ENCODE measurements at regions not wholly inside any gene's neighbourhood (a gene's known extent, or its start where the extent isn't known, plus 50 kb on each side); places are given as distances from the start of the nearest gene placed in this dataset.

- no peaks in the 10 kb centered on the region for H3K36me3 Mint-ChIP-seq
- no peaks in the 10 kb centered on the region for H3K27me3 Mint-ChIP-seq
- peak overlapping the region; percentile 61 for H3K27ac Mint-ChIP-seq
- H3K4me3 Mint-ChIP-seq, result peak overlapping the region; percentile 29
- no peaks in the 10 kb centered on the region for H3K9me3 Mint-ChIP-seq
- DNase-seq (ENCODE audit: extremely low spot score, unreplicated experiment), result no peak
- no peaks in the 10 kb centered on the region for H3K4me1 Mint-ChIP-seq (ENCODE audit: unreplicated experiment)
- no peak for TF ChIP-seq CTCF (conservative IDR thresholded peaks at IDR 0.05)
These were observed 781.5 kb upstream of the FBXO33 start for GRCh38 chr14:40213701-40214100.

GRCh38 chr14:40204441-40205175 is 772.4 kb upstream of the FBXO33 start:
- Mint-ChIP-seq H3K9me3 (no peaks in the 10 kb centered on the region), H3K4me1 (ENCODE audit: unreplicated experiment) (no peaks in the 10 kb centered on the region), H3K36me3 (no peaks in the 10 kb centered on the region), H3K27me3 (no peaks in the 10 kb centered on the region), H3K27ac (no peak overlapping the region), H3K4me3 (no peak overlapping the region)
- no peak for TF ChIP-seq CTCF (conservative IDR thresholded peaks at IDR 0.05)
- DNase-seq (ENCODE audit: extremely low spot score, unreplicated experiment), result no peak

- Mint-ChIP-seq H3K4me1 (ENCODE audit: unreplicated experiment) (no peaks in the 10 kb centered on the region), H3K4me3 (no peak overlapping the region), H3K9me3 (no peaks in the 10 kb centered on the region), H3K27me3 (no peaks in the 10 kb centered on the region), H3K36me3 (no peaks in the 10 kb centered on the region), H3K27ac (no peak overlapping the region)
- DNase-seq (ENCODE audit: extremely low spot score, unreplicated experiment), result no peak
- no peak for TF ChIP-seq CTCF (conservative IDR thresholded peaks at IDR 0.05)
These were observed 766.9 kb upstream of the FBXO33 start for GRCh38 chr14:40199101-40199500.

- H3K4me3 Mint-ChIP-seq, result no peak overlapping the region
- no peaks in the 10 kb centered on the region for H3K9me3 Mint-ChIP-seq
- no peaks in the 10 kb centered on the region for H3K36me3 Mint-ChIP-seq
- H3K4me1 Mint-ChIP-seq (ENCODE audit: unreplicated experiment), result no peaks in the 10 kb centered on the region
- H3K27ac Mint-ChIP-seq, result no peak overlapping the region
- H3K27me3 Mint-ChIP-seq, result no peaks in the 10 kb centered on the region
- no peak for TF ChIP-seq CTCF (conservative IDR thresholded peaks at IDR 0.05)
- DNase-seq (ENCODE audit: extremely low spot score, unreplicated experiment), result no peak
These were observed 765.1 kb upstream of the FBXO33 start for GRCh38 chr14:40197344-40197743.

GRCh38 chr14:40188006-40188405 is 755.8 kb upstream of the FBXO33 start:
- DNase-seq (ENCODE audit: extremely low spot score, unreplicated experiment), result no peak
- H3K4me3 Mint-ChIP-seq, result no peak overlapping the region
- no peaks in the 10 kb centered on the region for H3K27me3 Mint-ChIP-seq
- H3K36me3 Mint-ChIP-seq, result no peaks in the 10 kb centered on the region
- no peaks in the 10 kb centered on the region for H3K4me1 Mint-ChIP-seq (ENCODE audit: unreplicated experiment)
- no peak overlapping the region for H3K27ac Mint-ChIP-seq
- TF ChIP-seq CTCF (conservative IDR thresholded peaks at IDR 0.05), result no peak
- H3K9me3 Mint-ChIP-seq, result no peaks in the 10 kb centered on the region

All from type B pancreatic cell (in vitro differentiated cells).